PC-9 (cell line): ENCODE measurements at regions not wholly inside any gene's neighbourhood (a gene's known extent, or its start where the extent isn't known, plus 50 kb on each side); places are given as distances from the start of the nearest gene placed in this dataset.

ENCODE experiments used
- BruUV-seq: library from RNA; stranded (reverse); fragments of 400-500 nt; replicated peaks from 2 replicates; lab custom pipeline; 2021; lab: Mats Ljungman, UMichigan
- CTCF ChIA-PET: fragments of 300-600 bp; sonication (Branson Sonifier 250); formaldehyde crosslinking; loops from one replicate; lab custom pipeline; 2022; ENCODE audit warnings: antibody characterized with exemption; lab: Charles Lee
- POLR2A ChIA-PET: fragments of 300-600 bp; sonication (Branson Sonifier 250); formaldehyde crosslinking; loops from one replicate; lab custom pipeline; 2022; ENCODE audit warnings: antibody characterized with exemption; ENCODE audit not compliant: unreplicated experiment; lab: Charles Lee
- DNase-seq, 2 experiments: peaks; one replicate each; pipeline versions ENCODE4 v3.0.0 to v3.0.0-alpha.2; 2015 to 2022; ENCODE audit warnings: mixed read lengths in 1 of 2
- H2AFZ ChIP-seq: fragments of 200-600 bp; sonication (generic); 2 replicates; pipeline ENCODE4 v1.8.1; 2017; ENCODE audit warnings: antibody characterized with exemption
- H3F3A ChIP-seq: fragments of 200-600 bp; sonication (generic); 2 replicates; pipeline ENCODE4 v1.8.1; 2017; ENCODE audit warnings: antibody characterized with exemption, mild to moderate bottlenecking, low read depth; ENCODE audit not compliant: insufficient read depth
- H3K27ac ChIP-seq: fragments of 200-600 bp; sonication (generic); 2 replicates; pipeline ENCODE4 v1.6.1; 2016; ENCODE audit warnings: mixed run types
- H3K27me3 ChIP-seq: fragments of 200-600 bp; sonication (generic); 2 replicates; pipeline ENCODE4 v1.6.1; 2016; ENCODE audit warnings: low read depth, mixed run types; ENCODE audit not compliant: insufficient read depth
- H3K36me3 ChIP-seq: fragments of 200-600 bp; sonication (generic); 2 replicates; pipeline ENCODE4 v1.6.1; 2016; ENCODE audit warnings: low read depth, mixed run types
- H3K4me1 ChIP-seq: fragments of 200-600 bp; sonication (generic); replicated peaks from 2 replicates; pipeline ENCODE4 v1.6.1; 2016; ENCODE audit warnings: mixed run types; ENCODE audit not compliant: insufficient read depth
- H3K4me2 ChIP-seq: fragments of 200-600 bp; sonication (generic); 2 replicates; pipeline ENCODE4 v1.6.1; 2017; ENCODE audit warnings: mixed run types
- H3K4me3 ChIP-seq: fragments of 200-600 bp; sonication (generic); 2 replicates; pipeline ENCODE4 v1.6.1; 2016; ENCODE audit warnings: mixed run types
- H3K79me2 ChIP-seq: fragments of 200-600 bp; sonication (generic); 2 replicates; pipeline ENCODE4 v1.6.1; 2017; ENCODE audit warnings: low read depth, mixed run types
- H3K9me2 ChIP-seq: fragments of 200-600 bp; sonication (generic); 2 replicates; pipeline ENCODE4 v1.8.1; 2017; ENCODE audit warnings: mild to moderate bottlenecking; ENCODE audit not compliant: insufficient read depth
- H3K9me3 ChIP-seq: fragments of 200-600 bp; sonication (generic); 2 replicates; pipeline ENCODE4 v1.8.1; 2016; ENCODE audit warnings: low read depth; ENCODE audit not compliant: insufficient read depth
- H4K20me1 ChIP-seq: fragments of 200-600 bp; sonication (generic); 2 replicates; pipeline ENCODE4 v1.8.1; 2017; ENCODE audit not compliant: insufficient read depth
- CTCF ChIP-seq: fragments of 200-600 bp; sonication (generic); conservative IDR thresholded peaks from 2 replicates; pipeline ENCODE4 v1.6.1; 2017; ENCODE audit warnings: mixed run types, antibody characterized with exemption, mild to moderate bottlenecking, moderate library complexity
- EZH2 ChIP-seq: fragments of 200-600 bp; sonication (generic); IDR thresholded peaks from 2 replicates; pipeline ENCODE4 v1.8.0; 2017; ENCODE audit warnings: antibody characterized with exemption, low read depth
- intact Hi-C: fragments of 100-400 bp; cut with micrococcal nuclease; formaldehyde crosslinking; loops from one replicate; pipeline ENCODE4 v1.10.0; 2022; ENCODE audit not compliant: unreplicated experiment

GRCh38 chr15:39451871-39452270 is 129.0 kb upstream of the THBS1 start:
- Histone ChIP-seq H3K79me2 (no peaks in the 10 kb centered on the region), H2AFZ (no peak overlapping the region), H3K36me3 (no peaks in the 10 kb centered on the region), H3K4me2 (no peak overlapping the region), H4K20me1 (no peaks in the 10 kb centered on the region), H3K4me3 (no peak overlapping the region), H3K4me1 (no peaks in the 10 kb centered on the region), H3K9me3 (no peaks in the 10 kb centered on the region), H3K27me3 (no peaks in the 10 kb centered on the region), H3K9me2 (no peaks in the 10 kb centered on the region), H3K27ac (no peak overlapping the region), H3F3A (no peaks in the 10 kb centered on the region)
- BruUV-seq: no TSS peak
- intact Hi-C loops: no loop called here
- TF ChIP-seq CTCF (no peak), EZH2 (no peak)
- ChIA-PET CTCF (no interaction called here), POLR2A (interaction anchor here (0.6 kb wide), 1 partner anchor 61 kb away, joined by 3 read pairs; no protein-coding TSS in a partner anchor)
- DNase-seq: no peak

- BruUV-seq: no TSS peak
- no peaks in the 10 kb centered on the region for H4K20me1 ChIP-seq
- no peak overlapping the region for H3K4me3 ChIP-seq
- no peaks in the 10 kb centered on the region for H3K9me2 ChIP-seq
- intact Hi-C loops: no loop called here
- H3K27ac ChIP-seq: no peak overlapping the region
- H3K4me1 ChIP-seq: no peaks in the 10 kb centered on the region
- H3F3A ChIP-seq: no peaks in the 10 kb centered on the region
- no peaks in the 10 kb centered on the region for H3K27me3 ChIP-seq
- no peaks in the 10 kb centered on the region for H3K36me3 ChIP-seq
- ChIA-PET POLR2A (no interaction called here), CTCF (no interaction called here)
- H3K4me2 ChIP-seq: no peak overlapping the region
- no peaks in the 10 kb centered on the region for H3K79me2 ChIP-seq
- TF ChIP-seq CTCF (no peak), EZH2 (no peak)
- DNase-seq: no peak
- no peaks in the 10 kb centered on the region for H3K9me3 ChIP-seq
- H2AFZ ChIP-seq: no peak overlapping the region
Measured at GRCh38 chr15:39453620-39454019, 127.3 kb upstream of the THBS1 start.

- no peak overlapping the region for H3K4me2 ChIP-seq
- CTCF ChIA-PET: no interaction called here
- no peaks in the 10 kb centered on the region for H3K9me2 ChIP-seq
- POLR2A ChIA-PET: no interaction called here
- H3F3A ChIP-seq: no peaks in the 10 kb centered on the region
- H3K79me2 ChIP-seq: no peaks in the 10 kb centered on the region
- no peaks in the 10 kb centered on the region for H3K4me1 ChIP-seq
- no peak overlapping the region for H3K4me3 ChIP-seq
- H3K36me3 ChIP-seq: no peaks in the 10 kb centered on the region
- H3K27me3 ChIP-seq: no peaks in the 10 kb centered on the region
- H3K9me3 ChIP-seq: no peaks in the 10 kb centered on the region
- BruUV-seq: no TSS peak
- no peak for DNase-seq
- intact Hi-C loops: no loop called here
- TF ChIP-seq EZH2 (no peak), CTCF (no peak)
- no peaks in the 10 kb centered on the region for H4K20me1 ChIP-seq
- no peak overlapping the region for H2AFZ ChIP-seq
- no peak overlapping the region for H3K27ac ChIP-seq
Measured at GRCh38 chr15:39454189-39454986, 126.5 kb upstream of the THBS1 start.
